HEK293 (cell line): ENCODE measurements at regions not wholly inside any gene's neighbourhood (a gene's known extent, or its start where the extent isn't known, plus 50 kb on each side); places are given as distances from the start of the nearest gene placed in this dataset.

ENCODE experiments used
- CTCF ChIA-PET: fragments of 350-600 bp; formaldehyde crosslinking; extraction: SDS; loops from one replicate; lab custom pipeline; 2021; ENCODE audit warnings: antibody characterized with exemption; lab: Yijun Ruan, JAX
- POLR2A ChIA-PET: fragments of 300-600 bp; formaldehyde crosslinking; extraction: SDS; loops from one replicate; lab custom pipeline; 2020; ENCODE audit warnings: antibody characterized with exemption, inconsistent platforms; lab: Yijun Ruan, JAX
- H3K27ac ChIP-seq: fragments of 200-500 bp; sonication (Bioruptor generic); 2 replicates; pipeline ENCODE4 v1.5.1; 2014; ENCODE audit warnings: low read depth, low read length, control low read depth, inconsistent platforms; ENCODE audit errors: extremely low read depth
- H3K36me3 ChIP-seq, 2 experiments: fragments of 200-500 bp in 1 of 2; sonication (Bioruptor generic) in 1 of 2; 1 replicate in 1 of 2; 2 replicates in 1 of 2; pipeline ENCODE4 v1.5.1; 2014 to 2017; ENCODE audit warnings: inconsistent platforms in 2 of 2, low read length in 2 of 2; ENCODE audit not compliant: control insufficient read depth in 2 of 2, insufficient read depth in 1 of 2
- H3K4me1 ChIP-seq: fragments of 200-500 bp; sonication (Bioruptor generic); 2 replicates; pipeline ENCODE4 v1.5.1; 2014; ENCODE audit warnings: mild to moderate bottlenecking, low read length, inconsistent platforms; ENCODE audit not compliant: control insufficient read depth, insufficient read depth
- H3K4me3 ChIP-seq: 2 replicates; pipeline ENCODE4 v1.5.1; 2011; ENCODE audit warnings: low read depth, mild to moderate bottlenecking, control low read depth, low read length, moderate library complexity
- H3K9me3 ChIP-seq: fragments of 200-500 bp; sonication (Bioruptor generic); 2 replicates; pipeline ENCODE4 v1.5.1; 2014; ENCODE audit warnings: low read depth, low read length, inconsistent platforms; ENCODE audit not compliant: control insufficient read depth, insufficient read depth
- BCL11B ChIP-seq: fragments of 450-650 bp; formaldehyde crosslinking; IDR thresholded peaks from 2 replicates; pipeline ENCODE4 v1.5.1; 2016; ENCODE audit warnings: low read depth, missing biosample characterization, missing genetic modification characterization
- BCL6B ChIP-seq: fragments of 450-650 bp; formaldehyde crosslinking; IDR thresholded peaks from 2 replicates; pipeline ENCODE4 v1.5.1; 2017; ENCODE audit warnings: missing biosample characterization, missing genetic modification characterization
- GFI1B ChIP-seq: fragments of 450-650 bp; formaldehyde crosslinking; IDR thresholded peaks from 2 replicates; pipeline ENCODE4 v1.5.1; 2016; ENCODE audit warnings: missing biosample characterization, missing genetic modification characterization
- KLF17 ChIP-seq: fragments of 450-650 bp; formaldehyde crosslinking; IDR thresholded peaks from 2 replicates; pipeline ENCODE4 v1.5.1; 2016; ENCODE audit warnings: missing biosample characterization, missing genetic modification characterization
- ZBTB10 ChIP-seq: fragments of 450-650 bp; formaldehyde crosslinking; IDR thresholded peaks from 2 replicates; pipeline ENCODE4 v1.5.1; 2016; ENCODE audit warnings: missing biosample characterization, missing genetic modification characterization
- ZBTB8A ChIP-seq: fragments of 450-650 bp; formaldehyde crosslinking; IDR thresholded peaks from 2 replicates; pipeline ENCODE4 v1.5.1; 2016; ENCODE audit warnings: missing biosample characterization, missing genetic modification characterization
- ZNF114 ChIP-seq: fragments of 450-650 bp; formaldehyde crosslinking; IDR thresholded peaks from 2 replicates; pipeline ENCODE4 v1.5.0; 2017; ENCODE audit warnings: missing biosample characterization, missing genetic modification characterization
- ZNF148 ChIP-seq: fragments of 450-650 bp; formaldehyde crosslinking; IDR thresholded peaks from 2 replicates; pipeline ENCODE4 v1.5.0; 2017; ENCODE audit warnings: missing biosample characterization, missing genetic modification characterization, borderline replicate concordance
- ZNF211 ChIP-seq: fragments of 450-650 bp; formaldehyde crosslinking; IDR thresholded peaks from 2 replicates; pipeline ENCODE4 v1.5.1; 2016; ENCODE audit warnings: low read depth, missing biosample characterization, missing genetic modification characterization
- ZNF513 ChIP-seq: fragments of 450-650 bp; IDR thresholded peaks from 2 replicates; pipeline ENCODE4 v1.5.1; 2018; ENCODE audit warnings: missing biosample characterization, missing genetic modification characterization
- ZNF521 ChIP-seq: fragments of 450-650 bp; formaldehyde crosslinking; IDR thresholded peaks from 2 replicates; pipeline ENCODE4 v1.5.1; 2017; ENCODE audit warnings: missing biosample characterization, mild to moderate bottlenecking, missing genetic modification characterization
- ZNF549 ChIP-seq: fragments of 450-650 bp; IDR thresholded peaks from 2 replicates; pipeline ENCODE4 v1.5.1; 2018; ENCODE audit warnings: missing biosample characterization, missing genetic modification characterization, mild to moderate bottlenecking, inconsistent platforms, moderate library complexity
- ZNF660 ChIP-seq: fragments of 450-650 bp; IDR thresholded peaks from 2 replicates; pipeline ENCODE4 v1.5.1; 2018; ENCODE audit warnings: missing biosample characterization, mild to moderate bottlenecking, missing genetic modification characterization
- ZNF785 ChIP-seq: fragments of 450-650 bp; formaldehyde crosslinking; IDR thresholded peaks from 2 replicates; pipeline ENCODE4 v1.5.1; 2016; ENCODE audit warnings: missing biosample characterization, missing genetic modification characterization
- ZSCAN16 ChIP-seq: fragments of 450-650 bp; formaldehyde crosslinking; IDR thresholded peaks from 2 replicates; pipeline ENCODE4 v1.5.1; 2016; ENCODE audit warnings: missing biosample characterization, missing genetic modification characterization
- ZSCAN4 ChIP-seq: fragments of 450-650 bp; formaldehyde crosslinking; IDR thresholded peaks from 2 replicates; pipeline ENCODE4 v1.5.1; 2017; ENCODE audit warnings: missing biosample characterization, missing genetic modification characterization

GRCh38 chr15:46344115-46344724 lies 709.4 kb downstream of the SQOR start (continued):
- TF ChIP-seq BCL6B (tag by site-specific recombination) (no peak), ZNF114 (tag by site-specific recombination) (no peak), ZSCAN16 (tag by site-specific recombination) (no peak), ZSCAN4 (tag by site-specific recombination) (no peak), ZNF148 (tag by site-specific recombination) (no peak), ZNF549 (tag by site-specific recombination) (no peak), BCL11B (tag by site-specific recombination) (no peak)

- CTCF ChIA-PET: no interaction called here
- POLR2A ChIA-PET: no interaction called here
Measured at GRCh38 chr15:46344915-46345314, 710.1 kb downstream of the SQOR start.

GRCh38 chr15:46354443-46354842 lies 719.6 kb downstream of the SQOR start:
- POLR2A ChIA-PET: no interaction called here
- TF ChIP-seq ZBTB8A (tag by site-specific recombination) (no peak), ZNF211 (tag by site-specific recombination) (no peak), ZNF521 (tag by site-specific recombination) (no peak), ZBTB10 (no peak), KLF17 (tag by site-specific recombination) (no peak), ZNF513 (tag by site-specific recombination) (no peak), ZNF660 (no peak)

More at GRCh38 chr15:46344915-46345314, 710.1 kb downstream of the SQOR start:
- no peaks in the 10 kb centered on the region for H3K9me3 ChIP-seq
- no peak overlapping the region for H3K27ac ChIP-seq
- no peaks in the 10 kb centered on the region for H3K36me3 ChIP-seq
- H3K4me3 ChIP-seq: no peak overlapping the region
- TF ChIP-seq ZNF785 (no peak), ZNF148 (tag by site-specific recombination) (no peak), GFI1B (tag by site-specific recombination) (no peak)
- H3K4me1 ChIP-seq: no peaks in the 10 kb centered on the region

More at GRCh38 chr15:46354443-46354842, 719.6 kb downstream of the SQOR start:
- no peak overlapping the region for H3K27ac ChIP-seq
- H3K36me3 ChIP-seq: no peaks in the 10 kb centered on the region
- no peaks in the 10 kb centered on the region for H3K4me1 ChIP-seq
- CTCF ChIA-PET: no interaction called here
- H3K4me3 ChIP-seq: no peak overlapping the region
- H3K9me3 ChIP-seq: no peaks in the 10 kb centered on the region
